NB4 (cell line): ENCODE measurements at regions not wholly inside any gene's neighbourhood (a gene's known extent, or its start where the extent isn't known, plus 50 kb on each side); places are given as distances from the start of the nearest gene placed in this dataset.
"Not testable (repeated sequence)": the region's sequence is repeated elsewhere in the genome, so short reads cannot be mapped to it uniquely, and the experiment has no call there.

Source experiments
- DNase-seq: peaks from one replicate; pipeline ENCODE4 v3.0.0; 2010; ENCODE audit warnings: low read depth
- H3K4me3 ChIP-seq: one replicate; pipeline ENCODE4 v1.5.1; 2011; ENCODE audit warnings: mild to moderate bottlenecking, low read depth, low read length, moderate library complexity
- MAX ChIP-seq: IDR thresholded peaks from 2 replicates; pipeline ENCODE4 v1.6.1; 2011; ENCODE audit warnings: low read depth, low read length
- MYC ChIP-seq: IDR thresholded peaks from 2 replicates; pipeline ENCODE4 v1.6.1; 2011; ENCODE audit warnings: low read depth, low read length
- POLR2A ChIP-seq: IDR thresholded peaks from 2 replicates; pipeline ENCODE4 v1.6.1; 2011; ENCODE audit warnings: mild to moderate bottlenecking; ENCODE audit not compliant: insufficient read length; ENCODE audit errors: extremely low read depth
- TF ChIP-seq, protein P1 (sequence below): IDR thresholded peaks from one replicate; pipeline ENCODE4 v1.5.1; 2012; ENCODE audit warnings: low read depth, low read length

GRCh38 chr9:74414325-74414724, 82.8 kb upstream of the RORB start:
- DNase-seq = no peak
- TF ChIP-seq, protein P1, sequence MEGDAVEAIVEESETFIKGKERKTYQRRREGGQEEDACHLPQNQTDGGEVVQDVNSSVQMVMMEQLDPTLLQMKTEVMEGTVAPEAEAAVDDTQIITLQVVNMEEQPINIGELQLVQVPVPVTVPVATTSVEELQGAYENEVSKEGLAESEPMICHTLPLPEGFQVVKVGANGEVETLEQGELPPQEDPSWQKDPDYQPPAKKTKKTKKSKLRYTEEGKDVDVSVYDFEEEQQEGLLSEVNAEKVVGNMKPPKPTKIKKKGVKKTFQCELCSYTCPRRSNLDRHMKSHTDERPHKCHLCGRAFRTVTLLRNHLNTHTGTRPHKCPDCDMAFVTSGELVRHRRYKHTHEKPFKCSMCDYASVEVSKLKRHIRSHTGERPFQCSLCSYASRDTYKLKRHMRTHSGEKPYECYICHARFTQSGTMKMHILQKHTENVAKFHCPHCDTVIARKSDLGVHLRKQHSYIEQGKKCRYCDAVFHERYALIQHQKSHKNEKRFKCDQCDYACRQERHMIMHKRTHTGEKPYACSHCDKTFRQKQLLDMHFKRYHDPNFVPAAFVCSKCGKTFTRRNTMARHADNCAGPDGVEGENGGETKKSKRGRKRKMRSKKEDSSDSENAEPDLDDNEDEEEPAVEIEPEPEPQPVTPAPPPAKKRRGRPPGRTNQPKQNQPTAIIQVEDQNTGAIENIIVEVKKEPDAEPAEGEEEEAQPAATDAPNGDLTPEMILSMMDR = no peak
- TF ChIP-seq MYC = no peak
- TF ChIP-seq POLR2A = no peak
- TF ChIP-seq MAX = no peak
- H3K4me3 ChIP-seq = no peak overlapping the region

DNA sequence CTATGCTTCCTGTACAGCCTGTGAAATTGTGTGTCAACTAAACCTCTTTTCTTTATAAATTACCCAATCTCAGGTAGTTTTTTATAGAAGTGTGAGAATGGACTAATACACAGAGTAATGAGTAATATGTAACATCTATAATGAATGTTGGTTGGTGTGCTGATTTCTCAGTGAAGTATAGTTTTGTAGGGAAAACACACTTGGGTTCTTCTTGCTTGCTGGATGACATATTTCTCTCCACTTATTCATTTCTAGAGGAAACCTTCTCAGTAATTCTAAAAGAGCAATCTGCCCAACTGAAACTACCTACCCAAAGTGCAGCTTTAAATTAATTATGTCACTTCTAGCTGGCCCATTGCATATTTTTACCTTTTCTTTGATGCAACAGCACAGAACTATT, 81.1 kb upstream of the RORB start:
- TF ChIP-seq POLR2A = no peak
- no peak for TF ChIP-seq MYC
- no peak overlapping the region for H3K4me3 ChIP-seq
- DNase-seq = no peak

DNA sequence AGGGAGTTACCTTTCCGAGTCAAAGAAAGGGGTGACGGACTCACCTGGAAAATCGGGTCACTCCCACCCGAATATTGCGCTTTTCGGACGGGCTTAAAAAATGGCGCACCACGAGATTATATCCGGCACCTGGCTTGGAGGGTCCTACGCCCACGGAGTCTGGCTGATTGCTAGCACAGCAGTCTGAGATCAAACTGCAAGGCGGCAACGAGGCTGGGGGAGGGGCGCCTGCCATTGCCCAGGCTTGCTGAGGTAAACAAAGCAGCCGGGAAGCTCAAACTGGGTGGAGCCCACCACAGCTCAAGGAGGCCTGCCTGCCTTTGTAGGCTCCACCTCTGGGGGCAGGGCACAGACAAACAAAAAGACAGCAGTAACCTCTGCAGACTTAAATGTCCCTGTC, 72.6 kb upstream of the RORB start:
- not testable (repeated sequence) for DNase-seq, H3K4me3 ChIP-seq

DNA sequence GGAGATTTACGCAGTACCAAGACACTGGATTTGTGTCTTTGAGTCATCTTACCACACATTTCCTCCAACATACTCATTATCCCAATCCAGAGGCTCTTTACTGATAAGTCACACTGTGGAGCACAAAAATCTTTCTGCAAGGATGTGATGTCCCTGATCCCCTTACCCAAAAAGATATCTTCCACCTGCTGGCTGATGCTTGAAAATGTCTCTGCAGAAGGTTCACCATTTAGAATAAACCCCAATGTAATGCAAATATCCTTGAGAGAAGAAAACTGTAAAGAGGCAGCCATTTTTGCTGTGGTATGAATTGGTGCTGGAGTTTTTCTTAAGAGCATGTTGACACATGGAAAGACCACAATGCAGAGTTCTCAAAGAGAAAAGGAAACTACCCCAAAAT, 65.7 kb upstream of the RORB start:
- TF ChIP-seq, protein P1 = no peak
- no peak for TF ChIP-seq POLR2A
- TF ChIP-seq MYC = no peak
- TF ChIP-seq MAX = no peak
- H3K4me3 ChIP-seq = no peak overlapping the region

GRCh38 chr9:74443036-74443750, 53.9 kb upstream of the RORB start:
- H3K4me3 ChIP-seq = no peak overlapping the region
- TF ChIP-seq, protein P1 = no peak
- TF ChIP-seq POLR2A (no peak), MAX (no peak), MYC (no peak)
- no peak for DNase-seq

More for the DNA sequence above, 65.7 kb upstream of the RORB start:
- DNase-seq = no peak

GRCh38 chr9:74444369-74444768, 52.8 kb upstream of the RORB start:
- DNase-seq = no peak
- no peak overlapping the region for H3K4me3 ChIP-seq
- TF ChIP-seq POLR2A (no peak), MAX (no peak), MYC (no peak)
- TF ChIP-seq, protein P1 = no peak
